Gastrocnemius medialis (tissue), 4 donors: ENCODE measurements at regions not wholly inside any gene's neighbourhood (a gene's known extent, or its start where the extent isn't known, plus 50 kb on each side); places are given as distances from the start of the nearest gene placed in this dataset.
"Not testable (repeated sequence)": the region's sequence is repeated elsewhere in the genome, so short reads cannot be mapped to it uniquely, and the experiment has no call there.

Experiments used
- ATAC-seq, 2 donors: fragments of 150-250 bp; one replicate each; pipeline ENCODE4 v1.9.1; 2016
- DNase-seq, 2 donors: peaks; one replicate each; pipeline ENCODE4 v3.0.0-alpha.2; 2019
- H3K27ac ChIP-seq, 4 donors: fragments of 200-600 bp; sonication (generic); 1 replicate in 1 of 4; 2 replicates in 3 of 4; pipeline ENCODE4 v1.5.1; 2016 to 2018; ENCODE audit warnings: mild to moderate bottlenecking in 2 of 4, moderate library complexity in 1 of 4
- H3K27me3 ChIP-seq, 3 donors: fragments of 200-600 bp; sonication (generic) in 2 of 3; 1 replicate in 1 of 3; 2 replicates in 2 of 3; pipeline versions ENCODE4 v1.5.1 to v1.6.0; 2016 to 2019; ENCODE audit warnings: mild to moderate bottlenecking in 1 of 3, moderate library complexity in 1 of 3
- H3K36me3 ChIP-seq, 2 donors: fragments of 200-600 bp; sonication (generic) in 1 of 2; one replicate each; pipeline ENCODE4 v1.5.1; 2017 to 2018
- H3K4me1 ChIP-seq, 2 donors: fragments of 200-600 bp; sonication (generic) in 1 of 2; one replicate each; pipeline ENCODE4 v1.5.1; 2016 to 2017; ENCODE audit warnings: mild to moderate bottlenecking in 2 of 2
- H3K4me3 ChIP-seq, 4 donors: fragments of 200-600 bp; sonication (generic) in 3 of 4; 1 replicate in 1 of 4; 2 replicates in 3 of 4; pipeline ENCODE4 v1.5.1; 2016 to 2019; ENCODE audit warnings: mild to moderate bottlenecking in 2 of 4
- H3K9me3 ChIP-seq, 3 donors: fragments of 200-600 bp; sonication (generic) in 2 of 3; 1 replicate in 1 of 3; 2 replicates in 2 of 3; pipeline ENCODE4 v1.5.1; 2016 to 2019
- POLR2A ChIP-seq, 2 donors: fragments of 450-650 bp; IDR thresholded peaks; one replicate each; pipeline ENCODE4 v1.6.1; 2017; ENCODE audit warnings: antibody characterized with exemption in 2 of 2, mild to moderate bottlenecking in 2 of 2, moderate library complexity in 2 of 2
- in situ Hi-C, 4 donors: fragments of 200-750 bp; cut with MboI; loops; one replicate each; pipeline versions ENCODE4 v1.15.0 to v1.8.0; 2017; ENCODE audit warnings: low sequenced_read_pairs in 4 of 4
- intact Hi-C: fragments of 100-400 bp; cut with DNase I; formaldehyde crosslinking; loops from one replicate; pipeline ENCODE4 v1.15.1; 2023; ENCODE audit warnings: low total_unique reads
- TF ChIP-seq, protein P1 (sequence below), 5 experiments: fragments of 450-650 bp in 3 of 5; fragments of 200-600 bp in 2 of 5; sonication (generic) in 2 of 5; IDR thresholded peaks in 4 of 5; conservative IDR thresholded peaks in 1 of 5; 1 replicate in 4 of 5; 2 replicates in 1 of 5; pipeline ENCODE4 v1.5.1; 2016 to 2019; ENCODE audit warnings: antibody characterized with exemption in 5 of 5, mild to moderate bottlenecking in 3 of 5, moderate library complexity in 3 of 5

DNA sequence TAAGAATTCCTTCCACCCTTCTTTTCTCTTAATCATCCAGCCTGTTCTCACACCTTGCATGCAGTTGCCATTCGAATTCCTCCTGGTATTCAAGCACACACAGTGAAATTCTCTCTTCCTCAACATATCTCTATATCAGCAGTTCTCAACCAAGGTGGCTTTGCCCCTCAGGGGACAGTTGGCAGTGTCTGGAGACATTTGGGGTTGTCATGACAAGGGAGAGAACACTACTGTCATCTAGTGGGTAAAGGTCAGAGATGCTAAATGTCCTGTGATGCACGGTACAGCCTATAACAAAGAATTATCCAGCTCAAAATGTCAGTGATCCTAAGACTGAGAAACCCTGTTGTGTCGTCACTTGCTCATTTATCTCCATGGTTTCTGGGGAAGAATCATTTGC, 94.8 kb upstream of the CPHXL start:
- ATAC-seq (no peak), DNase-seq (no peak)
- Histone ChIP-seq H3K4me3 (no peak overlapping the region), H3K9me3 (no peaks in the 10 kb centered on the region), H3K27ac (no peak overlapping the region), H3K27me3 (no peaks in the 10 kb centered on the region), H3K36me3 (no peaks in the 10 kb centered on the region), H3K4me1 (no peaks in the 10 kb centered on the region)
- no peak for TF ChIP-seq POLR2A (IDR thresholded peaks at IDR 0.05)
- TF ChIP-seq, protein P1, sequence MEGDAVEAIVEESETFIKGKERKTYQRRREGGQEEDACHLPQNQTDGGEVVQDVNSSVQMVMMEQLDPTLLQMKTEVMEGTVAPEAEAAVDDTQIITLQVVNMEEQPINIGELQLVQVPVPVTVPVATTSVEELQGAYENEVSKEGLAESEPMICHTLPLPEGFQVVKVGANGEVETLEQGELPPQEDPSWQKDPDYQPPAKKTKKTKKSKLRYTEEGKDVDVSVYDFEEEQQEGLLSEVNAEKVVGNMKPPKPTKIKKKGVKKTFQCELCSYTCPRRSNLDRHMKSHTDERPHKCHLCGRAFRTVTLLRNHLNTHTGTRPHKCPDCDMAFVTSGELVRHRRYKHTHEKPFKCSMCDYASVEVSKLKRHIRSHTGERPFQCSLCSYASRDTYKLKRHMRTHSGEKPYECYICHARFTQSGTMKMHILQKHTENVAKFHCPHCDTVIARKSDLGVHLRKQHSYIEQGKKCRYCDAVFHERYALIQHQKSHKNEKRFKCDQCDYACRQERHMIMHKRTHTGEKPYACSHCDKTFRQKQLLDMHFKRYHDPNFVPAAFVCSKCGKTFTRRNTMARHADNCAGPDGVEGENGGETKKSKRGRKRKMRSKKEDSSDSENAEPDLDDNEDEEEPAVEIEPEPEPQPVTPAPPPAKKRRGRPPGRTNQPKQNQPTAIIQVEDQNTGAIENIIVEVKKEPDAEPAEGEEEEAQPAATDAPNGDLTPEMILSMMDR (IDR thresholded peaks at IDR 0.05 in 4 of 5, conservative IDR thresholded peaks at IDR 0.05 in 1 of 5): no peak
- in situ Hi-C loops (loop anchor here in 1 of 4 donors (25.0 kb wide), 1 partner anchor 91 kb away; no protein-coding TSS in a partner anchor), intact Hi-C loops (no loop called here)

DNA sequence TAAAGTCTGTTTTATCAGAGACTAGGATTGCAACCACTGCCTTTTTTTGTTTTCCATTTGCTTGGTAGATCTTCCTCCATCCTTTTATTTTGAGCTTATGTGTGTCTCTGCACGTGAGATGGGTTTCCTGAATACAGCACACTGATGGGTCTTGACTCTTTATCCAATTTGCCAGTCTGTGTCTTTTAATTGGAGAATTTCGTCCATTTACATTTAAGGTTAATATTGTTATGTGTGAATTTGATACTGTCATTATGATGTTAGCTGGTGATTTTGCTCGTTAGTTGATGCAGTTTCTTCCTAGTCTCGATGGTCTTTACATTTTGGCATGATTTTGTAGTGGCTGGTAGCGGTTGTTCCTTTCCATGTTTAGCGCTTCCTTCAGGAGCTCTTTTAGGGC, 99.5 kb upstream of the CPHXL start:
- H3K4me3 ChIP-seq, intact Hi-C loops, H3K9me3 ChIP-seq, H3K4me1 ChIP-seq, H3K27ac ChIP-seq, ATAC-seq, H3K36me3 ChIP-seq, in situ Hi-C loops, H3K27me3 ChIP-seq, DNase-seq: not testable (repeated sequence)

DNA sequence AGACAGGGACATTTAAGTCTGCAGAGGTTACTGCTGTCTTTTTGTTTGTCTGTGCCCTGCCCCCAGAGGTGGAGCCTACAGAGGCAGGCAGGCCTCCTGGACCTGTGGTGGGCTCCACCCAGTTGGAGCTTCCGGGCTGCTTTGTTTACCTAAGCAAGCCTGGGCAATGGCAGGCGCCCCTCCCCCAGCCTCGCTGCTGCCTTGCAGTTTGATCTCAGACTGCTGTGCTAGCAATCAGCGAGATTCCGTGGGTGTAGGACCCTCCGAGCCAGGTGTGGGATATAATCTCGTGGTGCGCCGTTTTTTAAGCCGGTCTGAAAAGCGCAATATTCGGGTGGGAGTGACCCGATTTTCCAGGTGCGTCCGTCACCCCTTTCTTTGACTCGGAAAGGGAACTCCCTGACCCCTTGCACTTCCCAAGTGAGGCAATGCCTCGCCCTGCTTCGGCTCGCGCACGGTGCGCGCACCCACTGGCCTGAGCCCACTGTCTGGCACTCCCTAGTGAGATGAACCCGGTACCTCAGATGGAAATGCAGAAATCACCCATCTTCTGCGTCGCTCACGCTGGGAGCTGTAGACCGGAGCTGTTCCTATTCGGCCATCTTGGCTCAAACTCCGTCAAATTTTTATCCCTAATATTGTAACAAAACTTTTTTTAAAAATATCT, 101.2 kb upstream of the CPHXL start:
- in situ Hi-C loops, H3K36me3 ChIP-seq, intact Hi-C loops, H3K4me1 ChIP-seq, DNase-seq, H3K27ac ChIP-seq, H3K27me3 ChIP-seq, H3K4me3 ChIP-seq, ATAC-seq, H3K9me3 ChIP-seq: not testable (repeated sequence)

- intact Hi-C loops, H3K4me3 ChIP-seq, H3K27me3 ChIP-seq, H3K9me3 ChIP-seq, ATAC-seq, in situ Hi-C loops, H3K27ac ChIP-seq, DNase-seq, H3K4me1 ChIP-seq, H3K36me3 ChIP-seq: not testable (repeated sequence)
Measured at GRCh38 chr16:75833385-75833784, 107.1 kb upstream of the CPHXL start.

GRCh38 chr16:75836347-75837010, 110.2 kb upstream of the CPHXL start:
- TF ChIP-seq, protein P1 (IDR thresholded peaks at IDR 0.05 in 4 of 5, conservative IDR thresholded peaks at IDR 0.05 in 1 of 5): no peak
- TF ChIP-seq POLR2A (IDR thresholded peaks at IDR 0.05): no peak
- Histone ChIP-seq H3K4me1 (no peaks in the 10 kb centered on the region), H3K4me3 (no peak overlapping the region), H3K27me3 (no peaks in the 10 kb centered on the region), H3K36me3 (no peaks in the 10 kb centered on the region), H3K27ac (no peak overlapping the region), H3K9me3 (no peaks in the 10 kb centered on the region)
- in situ Hi-C loops (no loop called here), intact Hi-C loops (no loop called here)
- DNase-seq (no peak), ATAC-seq (no peak)

GRCh38 chr16:75837264-75837663, 111.0 kb upstream of the CPHXL start:
- ATAC-seq: no peak
- no peaks in the 10 kb centered on the region for H3K27me3 ChIP-seq

More at GRCh38 chr16:75837264-75837663, 111.0 kb upstream of the CPHXL start:
- intact Hi-C loops (no loop called here), in situ Hi-C loops (no loop called here)
- H3K4me3 ChIP-seq: no peak overlapping the region
- H3K4me1 ChIP-seq: no peaks in the 10 kb centered on the region
- no peaks in the 10 kb centered on the region for H3K36me3 ChIP-seq
- no peak overlapping the region for H3K27ac ChIP-seq
- TF ChIP-seq, protein P1 (IDR thresholded peaks at IDR 0.05 in 4 of 5, conservative IDR thresholded peaks at IDR 0.05 in 1 of 5): no peak
- no peak for TF ChIP-seq POLR2A (IDR thresholded peaks at IDR 0.05)
- no peak for DNase-seq
- no peaks in the 10 kb centered on the region for H3K9me3 ChIP-seq
